Gastroesophageal sphincter (tissue), 4 donors: ENCODE measurements at regions not wholly inside any gene's neighbourhood (a gene's known extent, or its start where the extent isn't known, plus 50 kb on each side); places are given as distances from the start of the nearest gene placed in this dataset.
"Not testable (repeated sequence)": the region's sequence is repeated elsewhere in the genome, so short reads cannot be mapped to it uniquely, and the experiment has no call there.

Experiments
- ATAC-seq: fragments of 150-250 bp; one replicate; pipeline ENCODE4 v1.9.1; 2016; ENCODE audit warnings: mild to moderate bottlenecking, moderate library complexity
- H3K27ac ChIP-seq, 4 donors: fragments of 200-600 bp; sonication (generic) in 3 of 4; 1 replicate in 3 of 4; 2 replicates in 1 of 4; pipeline ENCODE4 v1.5.1; 2016 to 2019
- H3K27me3 ChIP-seq: fragments of 200-600 bp; sonication (generic); one replicate; pipeline ENCODE4 v1.5.1; 2019
- H3K36me3 ChIP-seq, 2 donors: fragments of 200-600 bp; sonication (generic); one replicate each; pipeline ENCODE4 v1.5.1; 2019; ENCODE audit warnings: control low read depth in 1 of 2
- H3K4me1 ChIP-seq, 3 donors: fragments of 200-600 bp; sonication (generic); 1 replicate in 2 of 3; 2 replicates in 1 of 3; pipeline ENCODE4 v1.5.1; 2016 to 2019; ENCODE audit warnings: control low read depth in 2 of 3
- H3K4me3 ChIP-seq, 2 donors: fragments of 200-600 bp; sonication (generic); one replicate each; pipeline ENCODE4 v1.5.1; 2019; ENCODE audit warnings: mild to moderate bottlenecking in 1 of 2, moderate library complexity in 1 of 2
- H3K9me3 ChIP-seq, 3 donors: fragments of 200-600 bp; sonication (generic); one replicate each; pipeline ENCODE4 v1.5.1; 2017 to 2019; ENCODE audit warnings: control low read depth in 2 of 3
- EP300 ChIP-seq: sonication (generic); formaldehyde crosslinking; IDR thresholded peaks from one replicate; pipeline ENCODE4 v1.6.1; 2017; ENCODE audit warnings: antibody characterized with exemption, mild to moderate bottlenecking
- POLR2A ChIP-seq, 2 donors: fragments of 450-650 bp; IDR thresholded peaks; one replicate each; pipeline ENCODE4 v1.6.1; 2017; ENCODE audit warnings: antibody characterized with exemption in 2 of 2, mild to moderate bottlenecking in 2 of 2, moderate library complexity in 1 of 2
- POLR2AphosphoS5 ChIP-seq: sonication (generic); formaldehyde crosslinking; IDR thresholded peaks from one replicate; pipeline ENCODE4 v1.6.1; 2017; ENCODE audit warnings: antibody characterized with exemption
- WGBS, 2 donors: methylation state at CpG; one replicate each; pipeline ENCODE4 v1.1.5; 2018; ENCODE audit warnings: low coverage in 1 of 2; 5-methylcytosine and 5-hydroxymethylcytosine counted together
- TF ChIP-seq, protein P1 (sequence below), 4 experiments: fragments of 200-600 bp in 2 of 4; fragments of 450-650 bp in 2 of 4; sonication (generic) in 1 of 4; IDR thresholded peaks; one replicate each; pipeline ENCODE4 v1.5.1; 2017 to 2019; ENCODE audit warnings: antibody characterized with exemption in 4 of 4, mild to moderate bottlenecking in 2 of 4, moderate library complexity in 2 of 4

GRCh38 chrX:75638332-75638731, 115.5 kb upstream of the ZDHHC15 start:
- H3K36me3 ChIP-seq = no peaks in the 10 kb centered on the region
- H3K27me3 ChIP-seq = no peaks in the 10 kb centered on the region
- no peak for TF ChIP-seq POLR2A (IDR thresholded peaks at IDR 0.05)
- TF ChIP-seq EP300 = no peak
- no peak for TF ChIP-seq POLR2AphosphoS5
- TF ChIP-seq, protein P1, sequence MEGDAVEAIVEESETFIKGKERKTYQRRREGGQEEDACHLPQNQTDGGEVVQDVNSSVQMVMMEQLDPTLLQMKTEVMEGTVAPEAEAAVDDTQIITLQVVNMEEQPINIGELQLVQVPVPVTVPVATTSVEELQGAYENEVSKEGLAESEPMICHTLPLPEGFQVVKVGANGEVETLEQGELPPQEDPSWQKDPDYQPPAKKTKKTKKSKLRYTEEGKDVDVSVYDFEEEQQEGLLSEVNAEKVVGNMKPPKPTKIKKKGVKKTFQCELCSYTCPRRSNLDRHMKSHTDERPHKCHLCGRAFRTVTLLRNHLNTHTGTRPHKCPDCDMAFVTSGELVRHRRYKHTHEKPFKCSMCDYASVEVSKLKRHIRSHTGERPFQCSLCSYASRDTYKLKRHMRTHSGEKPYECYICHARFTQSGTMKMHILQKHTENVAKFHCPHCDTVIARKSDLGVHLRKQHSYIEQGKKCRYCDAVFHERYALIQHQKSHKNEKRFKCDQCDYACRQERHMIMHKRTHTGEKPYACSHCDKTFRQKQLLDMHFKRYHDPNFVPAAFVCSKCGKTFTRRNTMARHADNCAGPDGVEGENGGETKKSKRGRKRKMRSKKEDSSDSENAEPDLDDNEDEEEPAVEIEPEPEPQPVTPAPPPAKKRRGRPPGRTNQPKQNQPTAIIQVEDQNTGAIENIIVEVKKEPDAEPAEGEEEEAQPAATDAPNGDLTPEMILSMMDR (IDR thresholded peaks at IDR 0.05) = no peak
- no peaks in the 10 kb centered on the region for H3K9me3 ChIP-seq
- no peak overlapping the region for H3K4me3 ChIP-seq
- no peak for ATAC-seq
- no peaks in the 10 kb centered on the region for H3K4me1 ChIP-seq
- no peak overlapping the region for H3K27ac ChIP-seq
- WGBS, 2 donors = 20 to 48% methylated on average over 1 to 3 of the region's 3 CpGs

DNA sequence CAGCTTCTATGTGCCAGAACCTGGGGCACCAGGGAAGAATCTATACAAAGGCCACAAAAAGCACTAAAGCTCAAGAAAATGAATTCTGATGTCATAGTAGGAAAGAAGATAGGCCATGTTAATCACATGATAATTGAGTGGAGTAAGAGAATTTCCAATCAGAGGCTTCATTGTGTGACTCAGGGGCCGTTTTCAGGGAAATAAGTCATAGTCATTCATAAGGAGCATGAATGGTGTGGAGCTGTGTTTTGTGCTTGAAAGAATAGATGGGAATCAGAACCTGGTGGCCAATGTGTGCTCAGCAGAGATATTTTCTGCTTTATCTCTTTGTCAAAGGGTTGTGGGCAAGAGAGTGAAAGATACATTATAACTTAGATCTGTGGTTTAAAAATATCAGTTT, 102.4 kb upstream of the ZDHHC15 start:
- Histone ChIP-seq H3K27me3 (no peaks in the 10 kb centered on the region), H3K9me3 (no peaks in the 10 kb centered on the region), H3K27ac (no peak overlapping the region), H3K36me3 (no peaks in the 10 kb centered on the region), H3K4me1 (no peaks in the 10 kb centered on the region), H3K4me3 (no peak overlapping the region)
- WGBS, 2 donors = 13 to 17% methylated on average over 1 of the region's 1 CpG
- TF ChIP-seq, protein P1 (IDR thresholded peaks at IDR 0.05) = no peak
- TF ChIP-seq POLR2AphosphoS5 (no peak), EP300 (no peak), POLR2A (IDR thresholded peaks at IDR 0.05) (no peak)
- ATAC-seq = no peak

DNA sequence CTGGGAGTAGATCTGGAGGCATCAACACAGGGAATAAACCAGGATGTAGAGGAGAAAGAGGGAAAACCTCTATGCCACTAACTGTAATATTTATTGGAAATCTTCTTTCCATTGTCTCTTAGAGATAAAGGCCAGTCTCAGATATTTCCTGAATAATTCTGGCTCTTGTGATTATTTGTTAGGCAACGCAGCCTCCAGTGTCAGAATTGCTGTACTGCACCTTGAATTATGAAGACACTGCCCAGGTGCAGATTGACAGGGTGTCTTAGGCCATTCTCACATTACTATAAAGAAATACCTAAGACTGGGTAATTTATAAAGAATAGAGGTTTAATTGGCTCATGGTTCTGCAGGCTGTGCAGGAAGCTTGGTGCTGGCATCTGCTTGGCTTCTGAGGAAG, 100.7 kb upstream of the ZDHHC15 start:
- no peak for ATAC-seq
- TF ChIP-seq POLR2AphosphoS5 (no peak), EP300 (no peak), POLR2A (IDR thresholded peaks at IDR 0.05) (no peak)
- TF ChIP-seq, protein P1 (IDR thresholded peaks at IDR 0.05) = peak in 1 of 4 experiments; percentile 33
- no peaks in the 10 kb centered on the region for H3K4me1 ChIP-seq
- no peaks in the 10 kb centered on the region for H3K9me3 ChIP-seq
- H3K4me3 ChIP-seq = no peak overlapping the region
- 86% methylated on average over 1 of the region's 1 CpG; no CpG with 5 or more reads in 1 of the 2 donors for WGBS, 2 donors
- no peak overlapping the region for H3K27ac ChIP-seq
- no peaks in the 10 kb centered on the region for H3K36me3 ChIP-seq
- no peaks in the 10 kb centered on the region for H3K27me3 ChIP-seq

- 48 to 61% methylated on average over 5 of the region's 5 CpGs for WGBS, 2 donors
- no peaks in the 10 kb centered on the region for H3K27me3 ChIP-seq
- no peak overlapping the region for H3K27ac ChIP-seq
- no peaks in the 10 kb centered on the region for H3K9me3 ChIP-seq
- TF ChIP-seq, protein P1 (IDR thresholded peaks at IDR 0.05) = no peak
- no peak for TF ChIP-seq POLR2A (IDR thresholded peaks at IDR 0.05)
- TF ChIP-seq EP300 = no peak
- TF ChIP-seq POLR2AphosphoS5 = no peak
- H3K4me1 ChIP-seq = no peaks in the 10 kb centered on the region
- H3K4me3 ChIP-seq = no peak overlapping the region
- no peak for ATAC-seq
- H3K36me3 ChIP-seq = no peaks in the 10 kb centered on the region
These were observed 86.6 kb upstream of the ZDHHC15 start for GRCh38 chrX:75609406-75609805.

DNA sequence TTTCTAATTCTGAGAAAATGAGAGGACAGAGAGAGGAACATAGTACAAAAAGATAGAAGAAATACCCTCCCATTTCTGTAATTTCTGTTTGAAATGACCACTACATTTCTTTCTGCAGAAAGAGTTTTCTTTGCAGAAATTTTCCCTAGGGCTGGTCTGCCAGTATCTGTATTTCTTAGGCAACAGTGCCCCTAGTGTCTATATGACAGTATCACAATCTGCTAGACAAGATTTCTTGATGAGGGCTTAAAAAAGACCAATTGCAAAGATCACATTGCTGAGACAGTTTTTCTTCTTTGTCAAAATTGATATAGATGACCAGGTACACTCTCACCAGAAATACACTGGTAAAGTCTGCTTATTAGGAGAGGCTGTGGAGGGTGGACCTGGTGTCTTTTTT, 81.0 kb upstream of the ZDHHC15 start:
- no peak for ATAC-seq
- H3K4me1 ChIP-seq = no peaks in the 10 kb centered on the region

GRCh38 chrX:75602022-75602421, 79.2 kb upstream of the ZDHHC15 start:
- H3K27ac ChIP-seq, H3K4me3 ChIP-seq, H3K36me3 ChIP-seq, H3K27me3 ChIP-seq, H3K4me1 ChIP-seq, H3K9me3 ChIP-seq, ATAC-seq: not testable (repeated sequence)
- no CpG with 5 or more reads among the region's 12 CpGs for WGBS, 2 donors

More for the DNA sequence above, 81.0 kb upstream of the ZDHHC15 start:
- H3K27me3 ChIP-seq = no peaks in the 10 kb centered on the region
- H3K27ac ChIP-seq = no peak overlapping the region
- H3K36me3 ChIP-seq = no peaks in the 10 kb centered on the region
- no peaks in the 10 kb centered on the region for H3K9me3 ChIP-seq
- H3K4me3 ChIP-seq = no peak overlapping the region
- TF ChIP-seq POLR2AphosphoS5 (no peak), POLR2A (IDR thresholded peaks at IDR 0.05) (no peak), EP300 (no peak)
- TF ChIP-seq, protein P1 (IDR thresholded peaks at IDR 0.05) = peak; percentile 32 to 73 (median 50)
